Fibroblast of lung (primary cell): ENCODE measurements at regions not wholly inside any gene's neighbourhood (a gene's known extent, or its start where the extent isn't known, plus 50 kb on each side); places are given as distances from the start of the nearest gene placed in this dataset.

Experiments
- DNase-seq, 2 donors: peaks; one replicate each; pipeline versions ENCODE4 v3.0.0 to v3.0.0-alpha.2; 2010; ENCODE audit warnings: low read depth in 2 of 2
- H2AFZ ChIP-seq: 2 replicates; pipeline ENCODE4 v1.5.1; 2012; ENCODE audit warnings: low read length, control low read depth, inconsistent platforms
- H3K27ac ChIP-seq: 2 replicates; pipeline ENCODE4 v1.5.1; 2011; ENCODE audit warnings: low read length, control low read depth; ENCODE audit not compliant: insufficient read depth
- H3K27me3 ChIP-seq: 2 replicates; pipeline ENCODE4 v1.5.1; 2011; ENCODE audit warnings: mild to moderate bottlenecking, low read length; ENCODE audit not compliant: control insufficient read depth, insufficient read depth
- H3K36me3 ChIP-seq: 2 replicates; pipeline ENCODE4 v1.5.1; 2011; ENCODE audit warnings: low read length; ENCODE audit not compliant: control insufficient read depth, insufficient read depth
- H3K4me1 ChIP-seq: 2 replicates; pipeline ENCODE4 v1.5.1; 2011; ENCODE audit warnings: low read length; ENCODE audit not compliant: control insufficient read depth, insufficient read depth; ENCODE audit errors: extremely low read depth
- H3K4me2 ChIP-seq: 2 replicates; pipeline ENCODE4 v1.5.1; 2011; ENCODE audit warnings: low read length, control low read depth; ENCODE audit not compliant: insufficient read depth; ENCODE audit errors: extremely low read depth
- H3K4me3 ChIP-seq, 4 experiments: fragments of 200-600 bp in 1 of 4; sonication (generic) in 1 of 4; replicated peaks in 1 of 4; 2 replicates each; pipeline ENCODE4 v1.5.1; 2011 to 2016; ENCODE audit warnings: low read length in 4 of 4, low read depth in 3 of 4, mild to moderate bottlenecking in 3 of 4, control low read depth in 2 of 4, inconsistent platforms in 1 of 4, mixed read lengths in 1 of 4; ENCODE audit not compliant: insufficient read depth in 1 of 4; ENCODE audit errors: control extremely low read depth in 1 of 4
- H3K79me2 ChIP-seq: 2 replicates; pipeline ENCODE4 v1.5.1; 2012; ENCODE audit warnings: mild to moderate bottlenecking, low read length, inconsistent platforms; ENCODE audit not compliant: control insufficient read depth, insufficient read depth
- H3K9ac ChIP-seq: 2 replicates; pipeline ENCODE4 v1.5.1; 2011; ENCODE audit warnings: mild to moderate bottlenecking, low read length, control low read depth; ENCODE audit not compliant: insufficient read depth
- H3K9me3 ChIP-seq: 2 replicates; pipeline ENCODE4 v1.5.1; 2012; ENCODE audit warnings: low read depth, low read length; ENCODE audit not compliant: control insufficient read depth, insufficient read depth
- H4K20me1 ChIP-seq: 2 replicates; pipeline ENCODE4 v1.5.1; 2011; ENCODE audit warnings: low read length; ENCODE audit not compliant: control insufficient read depth, insufficient read depth; ENCODE audit errors: extremely low read depth
- EZH2 ChIP-seq: IDR thresholded peaks from 2 replicates; pipeline ENCODE4 v1.5.1; 2012; ENCODE audit warnings: low read length, control low read depth, mild to moderate bottlenecking; ENCODE audit errors: missing control alignments
- TF ChIP-seq, protein P1 (sequence below), 2 donors: IDR thresholded peaks in 1 of 2; conservative IDR thresholded peaks in 1 of 2; 1 replicate in 1 of 2; 2 replicates in 1 of 2; pipeline ENCODE4 v1.5.1; 2011 to 2012; ENCODE audit warnings: low read length in 2 of 2, control low read depth in 1 of 2, inconsistent platforms in 1 of 2, low read depth in 1 of 2, mild to moderate bottlenecking in 1 of 2

DNA sequence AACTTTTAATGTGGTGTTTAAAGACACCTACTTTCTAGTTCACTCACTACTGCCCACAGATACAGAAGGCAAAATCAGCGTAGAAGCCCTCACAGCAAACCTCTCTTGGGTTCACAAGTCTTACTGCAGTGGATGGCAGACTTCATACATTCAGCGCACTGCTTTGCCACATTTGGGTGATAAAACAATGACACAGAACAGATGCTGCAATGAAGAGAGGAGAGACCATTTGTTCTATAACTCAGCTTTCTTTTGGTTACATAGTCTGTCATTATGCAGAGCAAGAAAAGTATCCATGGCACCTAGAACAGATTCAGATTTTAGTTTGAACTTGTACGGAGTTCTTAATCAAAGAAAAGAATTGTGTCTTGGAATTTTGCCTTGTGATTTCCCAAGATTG lies 459.0 kb downstream of the BCAT1 start:
- H4K20me1 ChIP-seq = no peaks in the 10 kb centered on the region
- no peaks in the 10 kb centered on the region for H3K27me3 ChIP-seq
- TF ChIP-seq, protein P1, sequence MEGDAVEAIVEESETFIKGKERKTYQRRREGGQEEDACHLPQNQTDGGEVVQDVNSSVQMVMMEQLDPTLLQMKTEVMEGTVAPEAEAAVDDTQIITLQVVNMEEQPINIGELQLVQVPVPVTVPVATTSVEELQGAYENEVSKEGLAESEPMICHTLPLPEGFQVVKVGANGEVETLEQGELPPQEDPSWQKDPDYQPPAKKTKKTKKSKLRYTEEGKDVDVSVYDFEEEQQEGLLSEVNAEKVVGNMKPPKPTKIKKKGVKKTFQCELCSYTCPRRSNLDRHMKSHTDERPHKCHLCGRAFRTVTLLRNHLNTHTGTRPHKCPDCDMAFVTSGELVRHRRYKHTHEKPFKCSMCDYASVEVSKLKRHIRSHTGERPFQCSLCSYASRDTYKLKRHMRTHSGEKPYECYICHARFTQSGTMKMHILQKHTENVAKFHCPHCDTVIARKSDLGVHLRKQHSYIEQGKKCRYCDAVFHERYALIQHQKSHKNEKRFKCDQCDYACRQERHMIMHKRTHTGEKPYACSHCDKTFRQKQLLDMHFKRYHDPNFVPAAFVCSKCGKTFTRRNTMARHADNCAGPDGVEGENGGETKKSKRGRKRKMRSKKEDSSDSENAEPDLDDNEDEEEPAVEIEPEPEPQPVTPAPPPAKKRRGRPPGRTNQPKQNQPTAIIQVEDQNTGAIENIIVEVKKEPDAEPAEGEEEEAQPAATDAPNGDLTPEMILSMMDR (conservative IDR thresholded peaks at IDR 0.05 in 1 of 2, IDR thresholded peaks at IDR 0.05 in 1 of 2; ENCODE audit: low read depth in 1 of 2, low read length in 2 of 2) = no peak
- TF ChIP-seq EZH2 = no peak
- DNase-seq = peak in 1 of 2 donors; percentile 24
- H3K4me1 ChIP-seq = peaks cover 9% of the 10 kb centered on the region
- no peak overlapping the region for H3K9ac ChIP-seq
- H3K4me2 ChIP-seq = no peak overlapping the region
- H3K36me3 ChIP-seq = no peaks in the 10 kb centered on the region
- H3K27ac ChIP-seq = no peak overlapping the region
- no peak overlapping the region for H3K4me3 ChIP-seq
- no peaks in the 10 kb centered on the region for H3K9me3 ChIP-seq
- H3K79me2 ChIP-seq = peaks cover 12% of the 10 kb centered on the region
- H2AFZ ChIP-seq = no peak overlapping the region

DNA sequence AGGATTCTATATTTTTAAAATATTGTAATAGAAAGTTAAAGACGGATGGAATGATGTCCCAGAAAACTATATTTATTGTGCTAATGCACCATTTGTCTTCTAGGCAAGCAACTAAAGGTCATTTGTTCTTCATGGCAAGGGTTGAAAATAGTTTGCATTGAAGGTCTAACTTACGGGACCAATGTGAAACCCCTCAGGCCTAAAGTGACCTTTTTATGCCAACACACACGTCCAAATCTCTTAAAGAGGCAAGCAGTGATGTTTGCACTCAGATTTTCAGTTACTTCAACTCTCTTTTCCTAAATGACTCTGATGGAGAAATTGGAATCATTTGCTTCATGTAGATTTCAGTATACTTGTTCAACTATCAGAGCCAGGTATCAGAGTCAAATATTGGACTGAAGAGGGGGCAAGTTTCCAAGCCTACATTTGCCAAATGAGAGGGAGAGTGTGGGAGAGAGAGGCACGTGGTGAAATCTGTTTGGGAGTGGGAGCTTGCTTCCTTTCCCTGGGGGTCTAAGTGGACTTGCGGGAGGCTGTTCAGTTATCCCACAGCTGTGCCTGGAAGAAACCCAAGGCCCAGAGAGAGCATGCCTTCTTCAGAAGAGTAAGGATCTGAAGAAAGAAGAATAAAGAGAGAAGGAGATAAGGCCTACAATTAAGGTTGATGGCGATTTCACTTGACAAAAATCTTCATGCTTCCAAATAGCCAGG lies 459.8 kb downstream of the BCAT1 start:
- no peak overlapping the region for H3K27ac ChIP-seq
- H3K4me1 ChIP-seq = peaks cover 9% of the 10 kb centered on the region
- no peaks in the 10 kb centered on the region for H3K27me3 ChIP-seq
- TF ChIP-seq, protein P1 (conservative IDR thresholded peaks at IDR 0.05 in 1 of 2, IDR thresholded peaks at IDR 0.05 in 1 of 2; ENCODE audit: low read depth in 1 of 2, low read length in 2 of 2) = no peak
- no peak for TF ChIP-seq EZH2
- H3K4me2 ChIP-seq = no peak overlapping the region
- no peaks in the 10 kb centered on the region for H3K9me3 ChIP-seq
- H2AFZ ChIP-seq = no peak overlapping the region
- no peaks in the 10 kb centered on the region for H3K36me3 ChIP-seq
- H3K9ac ChIP-seq = no peak overlapping the region
- H3K79me2 ChIP-seq = peaks cover 14% of the 10 kb centered on the region
- no peak for DNase-seq
- H4K20me1 ChIP-seq = no peaks in the 10 kb centered on the region
- no peak overlapping the region for H3K4me3 ChIP-seq

DNA sequence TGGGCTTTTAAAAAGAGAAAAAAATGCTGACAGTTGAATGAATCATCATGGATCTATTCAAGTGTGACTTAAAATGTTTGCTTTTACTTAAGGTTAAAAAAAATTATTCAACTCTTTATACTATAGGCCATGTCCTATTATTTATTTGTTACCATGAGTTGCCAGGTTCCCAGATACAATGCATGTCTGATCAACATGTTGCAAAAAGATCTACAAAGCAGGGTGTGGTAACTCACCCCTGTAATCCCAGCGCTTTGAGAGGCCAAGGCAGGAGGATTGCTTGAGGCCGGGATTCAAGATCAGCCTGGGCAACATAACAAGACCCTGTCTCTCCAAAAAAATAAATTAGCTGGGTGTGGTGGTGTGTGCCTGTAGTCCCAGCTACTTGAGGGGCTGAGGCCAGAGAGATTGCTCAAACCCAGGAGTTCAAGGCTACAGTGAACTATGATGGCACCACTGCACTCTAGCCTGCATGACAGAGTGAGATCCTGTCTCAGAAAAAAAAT lies 460.8 kb downstream of the BCAT1 start:
- Histone ChIP-seq H2AFZ (no peak overlapping the region), H3K4me3 (no peak overlapping the region), H3K9ac (no peak overlapping the region), H3K36me3 (no peaks in the 10 kb centered on the region), H3K27me3 (no peaks in the 10 kb centered on the region), H3K4me1 (peaks cover 11% of the 10 kb centered on the region), H3K4me2 (no peak overlapping the region), H4K20me1 (no peaks in the 10 kb centered on the region), H3K27ac (peak overlapping the region; percentile 53), H3K9me3 (no peaks in the 10 kb centered on the region), H3K79me2 (peaks cover 14% of the 10 kb centered on the region)
- no peak for TF ChIP-seq EZH2
- TF ChIP-seq, protein P1 (conservative IDR thresholded peaks at IDR 0.05 in 1 of 2, IDR thresholded peaks at IDR 0.05 in 1 of 2; ENCODE audit: low read depth in 1 of 2, low read length in 2 of 2) = no peak
- peak; percentile 43 to 60 for DNase-seq
